Heart left ventricle (tissue), 16 donors: ENCODE measurements at regions not wholly inside any gene's neighbourhood (a gene's known extent, or its start where the extent isn't known, plus 50 kb on each side); places are given as distances from the start of the nearest gene placed in this dataset.
"Not testable (repeated sequence)": the region's sequence is repeated elsewhere in the genome, so short reads cannot be mapped to it uniquely, and the experiment has no call there.

Source experiments
- ATAC-seq, 4 donors: fragments of 200-7000 bp; cut with Tn5 transposase; one replicate each; pipeline ENCODE4 v1.9.1; 2020 to 2022; ENCODE audit warnings: moderate library complexity in 4 of 4, mild to moderate bottlenecking in 3 of 4, moderate number of reproducible peaks in 1 of 4
- DNase-seq, 5 donors: peaks; one replicate each; pipeline ENCODE4 v3.0.0-alpha.2; 2020
- H3K27ac ChIP-seq, 12 donors: fragments of 200-600 bp; sonication (generic) in 4 of 12; one replicate each; pipeline versions ENCODE4 v1.5.0 to v1.8.0; 2016 to 2022; ENCODE audit warnings: mild to moderate bottlenecking in 2 of 12
- H3K27me3 ChIP-seq, 9 donors: fragments of 200-600 bp; sonication (generic) in 2 of 9; one replicate each; pipeline versions ENCODE4 v1.5.1 to v1.8.0; 2016 to 2022; ENCODE audit warnings: mild to moderate bottlenecking in 3 of 9
- H3K36me3 ChIP-seq, 9 donors: fragments of 200-600 bp; sonication (generic) in 2 of 9; one replicate each; pipeline versions ENCODE4 v1.5.0 to v1.8.0; 2018 to 2022; ENCODE audit warnings: mild to moderate bottlenecking in 2 of 9
- H3K4me1 ChIP-seq, 12 donors: fragments of 200-600 bp; sonication (generic) in 4 of 12; one replicate each; pipeline versions ENCODE4 v1.5.0 to v1.8.0; 2016 to 2022; ENCODE audit warnings: mild to moderate bottlenecking in 3 of 12
- H3K4me3 ChIP-seq, 12 donors: fragments of 200-600 bp; sonication (generic) in 4 of 12; one replicate each; pipeline versions ENCODE4 v1.5.0 to v1.8.0; 2017 to 2022; ENCODE audit warnings: mild to moderate bottlenecking in 9 of 12, moderate library complexity in 4 of 12
- H3K9me3 ChIP-seq, 12 donors: fragments of 200-600 bp; sonication (generic) in 4 of 12; one replicate each; pipeline versions ENCODE4 v1.5.0 to v1.8.0; 2016 to 2022; ENCODE audit warnings: mild to moderate bottlenecking in 1 of 12
- POLR2A ChIP-seq, 2 donors: fragments of 450-650 bp; IDR thresholded peaks; one replicate each; pipeline ENCODE4 v1.6.1; 2017; ENCODE audit warnings: antibody characterized with exemption in 2 of 2, mild to moderate bottlenecking in 2 of 2, moderate library complexity in 2 of 2
- WGBS, 4 donors: extraction: QIAGEN DNeasy Blood & Tissue Kit in 2 of 4; methylation state at CpG; one replicate each; pipeline versions ENCODE4 v1.1.5 to v1.1.7; 2013 to 2018; 5-methylcytosine and 5-hydroxymethylcytosine counted together
- intact Hi-C, 10 donors: fragments of 100-400 bp; cut with DNase I; formaldehyde crosslinking; loops; one replicate each; pipeline versions ENCODE4 v1.11.1 to v1.14.2; 2022
- TF ChIP-seq, protein P1 (sequence below), 12 donors: fragments of 200-600 bp; sonication (generic) in 4 of 12; IDR thresholded peaks; one replicate each; pipeline versions ENCODE4 v1.5.0 to v1.8.0; 2018 to 2022; ENCODE audit warnings: antibody characterized with exemption in 12 of 12, mild to moderate bottlenecking in 5 of 12
- donor health status: ischemic (EF 13 %, LVEDD 7.1; RV severe dilation, severe dysfunction).
- donor health status: healthy with polysubstance abuse.
- donor health status: DM: no; HTN: yes; CAD: no.
- donor health status: DM: no; HTN: no; CAD: no.
- donor health status: ischemic (EF 25% LVEDD 6.9; RV normal size, moderate dysfunction).
- donor health status: ischemic (EF 25% LVEDD 5.7; RV mildly dilated, moderate dysfunction).
- donor health status: healthy.
- donor health status: DM: yes; HTN: yes; CAD: no.
- donor health status: ischemic (EF 35%, LVEDD 5.7; RV mildly dilated, moderate dysfunction).
- donor health status: nonischemic (EF 11% LVEDD 7.7; RV severe dilation, severe dysfunction).
- donor health status: DM: yes; HTN: yes; CAD: no.
- donor health status: PGD.
- donor health status: ischemic (EF 29% LVEDD 5.4; RV normal size, mild dysfunction).
- donor health status: nonischemic (EF 23%, LVEDD 6.1; RV moderate dilation, normal function).

DNA sequence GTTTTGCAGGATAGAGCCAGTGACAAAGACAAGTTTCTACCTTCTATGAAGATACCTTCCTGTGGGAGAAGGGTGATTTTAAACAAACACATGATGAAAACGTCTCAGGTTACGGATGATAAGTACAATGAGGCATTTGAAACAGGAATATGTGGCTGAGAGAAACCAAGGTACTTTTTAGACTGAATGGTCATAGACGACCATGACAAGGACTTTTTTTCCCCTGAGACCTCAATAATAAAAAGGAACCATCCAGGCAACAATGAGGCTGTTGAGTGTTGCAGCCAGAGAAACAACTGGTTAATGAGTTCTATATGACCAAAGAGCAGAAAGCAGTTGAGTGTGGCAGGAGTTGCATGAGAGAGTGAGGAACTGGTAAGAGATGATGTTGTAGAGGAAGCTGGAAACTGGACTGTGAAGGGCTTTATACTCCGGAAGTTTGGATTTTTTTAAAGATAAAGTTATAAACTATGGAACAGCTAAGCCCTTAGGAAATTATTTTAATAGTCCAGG, 306.1 kb upstream of the CYRIA start:
- 74 to 77% (median 75%) methylated on average over 4 of the region's 4 CpGs for WGBS, 4 donors
- no peak for DNase-seq
- no peaks in the 10 kb centered on the region for H3K27me3 ChIP-seq
- intact Hi-C loops: no loop called here
- H3K4me3 ChIP-seq: no peak overlapping the region
- no peak overlapping the region for H3K27ac ChIP-seq
- TF ChIP-seq, protein P1, sequence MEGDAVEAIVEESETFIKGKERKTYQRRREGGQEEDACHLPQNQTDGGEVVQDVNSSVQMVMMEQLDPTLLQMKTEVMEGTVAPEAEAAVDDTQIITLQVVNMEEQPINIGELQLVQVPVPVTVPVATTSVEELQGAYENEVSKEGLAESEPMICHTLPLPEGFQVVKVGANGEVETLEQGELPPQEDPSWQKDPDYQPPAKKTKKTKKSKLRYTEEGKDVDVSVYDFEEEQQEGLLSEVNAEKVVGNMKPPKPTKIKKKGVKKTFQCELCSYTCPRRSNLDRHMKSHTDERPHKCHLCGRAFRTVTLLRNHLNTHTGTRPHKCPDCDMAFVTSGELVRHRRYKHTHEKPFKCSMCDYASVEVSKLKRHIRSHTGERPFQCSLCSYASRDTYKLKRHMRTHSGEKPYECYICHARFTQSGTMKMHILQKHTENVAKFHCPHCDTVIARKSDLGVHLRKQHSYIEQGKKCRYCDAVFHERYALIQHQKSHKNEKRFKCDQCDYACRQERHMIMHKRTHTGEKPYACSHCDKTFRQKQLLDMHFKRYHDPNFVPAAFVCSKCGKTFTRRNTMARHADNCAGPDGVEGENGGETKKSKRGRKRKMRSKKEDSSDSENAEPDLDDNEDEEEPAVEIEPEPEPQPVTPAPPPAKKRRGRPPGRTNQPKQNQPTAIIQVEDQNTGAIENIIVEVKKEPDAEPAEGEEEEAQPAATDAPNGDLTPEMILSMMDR (IDR thresholded peaks at IDR 0.05): no peak
- TF ChIP-seq POLR2A (IDR thresholded peaks at IDR 0.05): no peak
- H3K36me3 ChIP-seq: no peaks in the 10 kb centered on the region
- H3K9me3 ChIP-seq: no peaks in the 10 kb centered on the region
- no peaks in the 10 kb centered on the region for H3K4me1 ChIP-seq
- ATAC-seq: no peak

DNA sequence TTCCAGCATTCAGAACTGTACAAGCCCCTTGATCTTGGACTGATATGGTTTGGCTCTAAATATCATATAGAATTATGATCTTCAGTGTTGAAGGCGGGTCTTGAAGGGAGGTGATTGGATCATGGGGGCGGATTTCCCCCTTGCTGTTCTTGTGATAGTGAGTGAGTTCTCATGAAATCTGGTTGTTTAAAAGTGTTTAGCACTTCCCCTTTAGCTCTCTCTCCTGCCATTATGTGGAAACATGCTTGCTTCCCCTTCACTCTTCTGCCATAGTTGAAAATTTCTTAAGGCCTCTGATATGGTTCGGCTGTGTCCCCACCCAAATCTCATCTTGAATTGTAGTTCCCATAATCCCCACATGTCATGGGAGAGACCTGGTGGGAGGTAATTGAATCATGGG, 305.3 kb upstream of the CYRIA start:
- intact Hi-C loops, ATAC-seq, H3K4me3 ChIP-seq, H3K9me3 ChIP-seq, H3K27me3 ChIP-seq, H3K4me1 ChIP-seq, H3K36me3 ChIP-seq, DNase-seq, H3K27ac ChIP-seq: not testable (repeated sequence)
- WGBS, 4 donors: 89 to 94% (median 91%) methylated on average over 3 of the region's 3 CpGs

DNA sequence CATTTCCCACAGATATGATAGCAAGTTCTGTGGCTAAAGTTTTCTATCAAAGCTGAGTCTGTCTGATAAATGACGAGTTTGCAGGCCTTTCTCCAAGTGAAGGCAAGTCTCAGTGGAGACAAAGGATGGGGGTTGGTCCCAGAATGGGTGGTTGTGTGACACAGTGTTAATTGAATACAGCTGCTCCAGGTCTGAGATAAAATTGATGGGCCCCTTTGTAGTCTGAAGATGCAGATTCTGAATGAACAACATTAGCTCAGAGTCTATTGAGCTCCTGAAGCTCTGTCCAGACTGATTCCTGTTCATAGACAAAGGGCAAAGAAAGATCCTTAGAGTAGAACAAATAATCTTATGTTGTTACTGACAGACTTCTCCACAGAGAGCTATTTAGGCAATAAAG, 296.9 kb upstream of the CYRIA start:
- no peak for ATAC-seq
- TF ChIP-seq POLR2A (IDR thresholded peaks at IDR 0.05): no peak
- TF ChIP-seq, protein P1 (IDR thresholded peaks at IDR 0.05): no peak
- no peaks in the 10 kb centered on the region for H3K36me3 ChIP-seq

DNA sequence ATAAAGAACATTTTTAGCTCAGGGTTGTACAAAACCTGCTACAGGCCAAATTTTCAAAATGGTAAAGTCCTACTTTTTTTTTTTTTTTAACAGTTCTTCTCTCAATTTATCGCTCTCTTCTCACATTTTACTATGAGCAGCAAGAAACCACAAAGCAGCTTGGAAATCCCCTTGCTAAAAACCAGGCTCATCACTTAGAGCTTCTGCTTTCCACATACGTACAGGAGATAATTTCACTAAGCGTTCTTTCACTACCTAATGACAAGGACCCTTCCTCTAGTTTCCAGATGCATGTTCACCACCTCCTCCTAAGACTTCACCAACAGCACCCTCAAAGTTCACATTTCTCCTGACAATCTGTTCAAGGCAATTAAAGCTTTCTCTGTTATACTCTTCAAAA, 294.9 kb upstream of the CYRIA start:
- intact Hi-C loops: no loop called here
- WGBS, 4 donors: 82 to 85% (median 83%) methylated on average over 3 of the region's 3 CpGs
- Histone ChIP-seq H3K36me3 (no peaks in the 10 kb centered on the region), H3K9me3 (no peaks in the 10 kb centered on the region), H3K27ac (no peak overlapping the region), H3K27me3 (no peaks in the 10 kb centered on the region), H3K4me3 (no peak overlapping the region), H3K4me1 (no peaks in the 10 kb centered on the region)
- DNase-seq: no peak
- ATAC-seq: no peak
- TF ChIP-seq, protein P1 (IDR thresholded peaks at IDR 0.05): no peak
- no peak for TF ChIP-seq POLR2A (IDR thresholded peaks at IDR 0.05)

More for the DNA sequence above, 296.9 kb upstream of the CYRIA start:
- WGBS, 4 donors: 70 to 88% (median 77%) methylated on average over 1 of the region's 1 CpG
- H3K9me3 ChIP-seq: no peaks in the 10 kb centered on the region
- H3K4me1 ChIP-seq: no peaks in the 10 kb centered on the region
- H3K27ac ChIP-seq: no peak overlapping the region
- H3K27me3 ChIP-seq: no peaks in the 10 kb centered on the region
- intact Hi-C loops: no loop called here
- DNase-seq: no peak
- no peak overlapping the region for H3K4me3 ChIP-seq

DNA sequence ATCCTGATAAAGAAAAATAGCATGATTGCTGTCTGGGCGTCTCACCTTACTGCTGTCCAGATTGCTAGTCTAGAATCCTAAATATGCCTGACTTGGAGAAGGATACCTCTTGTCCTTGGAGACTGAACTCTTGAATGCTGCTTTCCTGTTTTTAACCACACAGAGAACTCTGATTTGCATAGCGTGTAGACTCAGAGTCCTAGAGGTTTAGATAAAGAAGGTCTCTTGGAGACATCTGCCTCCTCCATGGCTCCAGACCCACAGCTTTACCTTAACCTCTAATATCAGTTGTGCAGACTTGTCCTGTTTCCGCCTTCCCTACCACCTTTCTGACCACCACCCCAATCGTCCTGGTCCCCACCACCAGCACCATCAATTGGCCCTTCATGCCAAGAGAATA, 292.6 kb upstream of the CYRIA start:
- intact Hi-C loops: no loop called here
- Histone ChIP-seq H3K4me1 (no peaks in the 10 kb centered on the region), H3K27ac (no peak overlapping the region), H3K4me3 (no peak overlapping the region), H3K27me3 (no peaks in the 10 kb centered on the region), H3K9me3 (no peaks in the 10 kb centered on the region), H3K36me3 (no peaks in the 10 kb centered on the region)
- ATAC-seq (no peak), DNase-seq (no peak)
- 64 to 82% (median 70%) methylated on average over 4 of the region's 4 CpGs for WGBS, 4 donors
- TF ChIP-seq, protein P1 (IDR thresholded peaks at IDR 0.05): no peak
